Ovary (tissue), 7 donors: ENCODE measurements at regions not wholly inside any gene's neighbourhood (a gene's known extent, or its start where the extent isn't known, plus 50 kb on each side); places are given as distances from the start of the nearest gene placed in this dataset.

Source experiments
- DNase-seq, 5 donors: peaks; one replicate each; pipeline ENCODE4 v3.0.0-alpha.2; 2019 to 2020
- H3K27ac ChIP-seq, 2 donors: fragments of 200-600 bp; one replicate each; pipeline versions ENCODE4 v1.5.1 to v1.8.0; 2019 to 2022
- H3K27me3 ChIP-seq: fragments of 200-600 bp; one replicate; pipeline ENCODE4 v1.8.0; 2022
- H3K36me3 ChIP-seq: fragments of 200-600 bp; sonication (generic); one replicate; pipeline ENCODE4 v1.5.1; 2019
- H3K4me1 ChIP-seq: one replicate; pipeline ENCODE4 v1.8.1; 2013; ENCODE audit warnings: mild to moderate bottlenecking, moderate library complexity; ENCODE audit not compliant: insufficient read depth
- H3K4me3 ChIP-seq: fragments of 200-600 bp; sonication (generic); one replicate; pipeline ENCODE4 v1.5.1; 2017
- H3K9me3 ChIP-seq, 2 donors: fragments of 200-600 bp in 1 of 2; sonication (generic) in 1 of 2; one replicate each; pipeline versions ENCODE4 v1.5.1 to v1.8.1; 2013 to 2019; ENCODE audit warnings: mild to moderate bottlenecking in 1 of 2, moderate library complexity in 1 of 2
- EP300 ChIP-seq: sonication (generic); formaldehyde crosslinking; IDR thresholded peaks from one replicate; pipeline ENCODE4 v1.6.1; 2017; ENCODE audit warnings: antibody characterized with exemption
- POLR2A ChIP-seq: fragments of 450-650 bp; IDR thresholded peaks from one replicate; pipeline ENCODE4 v1.6.1; 2017; ENCODE audit warnings: antibody characterized with exemption, mild to moderate bottlenecking, moderate library complexity
- WGBS, 3 donors: extraction: QIAGEN DNeasy Blood & Tissue Kit in 1 of 3; methylation state at CpG; one replicate each; pipeline versions ENCODE4 v1.1.5 to v1.1.7; 2013 to 2017; 5-methylcytosine and 5-hydroxymethylcytosine counted together
- intact Hi-C, 4 donors: fragments of 100-400 bp; cut with DNase I; formaldehyde crosslinking; loops; one replicate each; pipeline versions ENCODE4 v1.11.0 to v1.15.1; 2022 to 2023
- TF ChIP-seq, protein P1 (sequence below), 3 donors: fragments of 450-650 bp in 2 of 3; fragments of 200-600 bp in 1 of 3; IDR thresholded peaks; one replicate each; pipeline versions ENCODE4 v1.5.1 to v1.8.0; 2016 to 2022; ENCODE audit warnings: antibody characterized with exemption in 3 of 3, mild to moderate bottlenecking in 1 of 3
- donor health status: DM: no; HTN: no; CAD: no; lungs with moderate emphysema.
- donor health status: DM: no; HTN: no; CAD: no.
- donor health status: Bipolar disorder and iron deficiency.
- donor health status: DM: no; HTN: no; CAD: no.
- donor health status: DM: yes; HTN: yes; CAD: no.

DNA sequence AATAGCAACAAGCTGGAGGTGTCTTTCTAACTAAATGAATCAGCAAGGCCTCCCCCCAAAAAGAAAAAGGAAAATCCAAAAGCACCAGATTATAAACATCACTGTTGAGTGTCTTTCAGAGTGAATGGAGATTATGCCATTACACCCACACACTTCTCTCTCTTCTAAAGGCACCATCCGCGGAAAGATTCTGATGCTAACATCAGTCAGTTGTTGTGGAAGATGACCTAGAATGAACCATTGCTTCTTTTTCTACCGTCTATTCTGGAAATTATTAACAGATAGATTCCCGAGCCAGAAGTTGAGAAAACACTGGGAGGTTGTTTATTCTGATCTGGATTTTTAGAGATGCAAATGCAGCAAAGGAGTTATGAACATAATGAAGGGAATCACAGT, 60.9 kb upstream of the FAM20A start:
- Histone ChIP-seq H3K36me3 (no peaks in the 10 kb centered on the region), H3K27me3 (no peaks in the 10 kb centered on the region), H3K4me1 (no peaks in the 10 kb centered on the region), H3K27ac (no peak overlapping the region), H3K4me3 (no peak overlapping the region), H3K9me3 (no peaks in the 10 kb centered on the region)
- WGBS, 3 donors = 41 to 54% (median 49%) methylated on average over 4 of the region's 4 CpGs
- DNase-seq = no peak
- TF ChIP-seq POLR2A (no peak), EP300 (no peak)
- TF ChIP-seq, protein P1, sequence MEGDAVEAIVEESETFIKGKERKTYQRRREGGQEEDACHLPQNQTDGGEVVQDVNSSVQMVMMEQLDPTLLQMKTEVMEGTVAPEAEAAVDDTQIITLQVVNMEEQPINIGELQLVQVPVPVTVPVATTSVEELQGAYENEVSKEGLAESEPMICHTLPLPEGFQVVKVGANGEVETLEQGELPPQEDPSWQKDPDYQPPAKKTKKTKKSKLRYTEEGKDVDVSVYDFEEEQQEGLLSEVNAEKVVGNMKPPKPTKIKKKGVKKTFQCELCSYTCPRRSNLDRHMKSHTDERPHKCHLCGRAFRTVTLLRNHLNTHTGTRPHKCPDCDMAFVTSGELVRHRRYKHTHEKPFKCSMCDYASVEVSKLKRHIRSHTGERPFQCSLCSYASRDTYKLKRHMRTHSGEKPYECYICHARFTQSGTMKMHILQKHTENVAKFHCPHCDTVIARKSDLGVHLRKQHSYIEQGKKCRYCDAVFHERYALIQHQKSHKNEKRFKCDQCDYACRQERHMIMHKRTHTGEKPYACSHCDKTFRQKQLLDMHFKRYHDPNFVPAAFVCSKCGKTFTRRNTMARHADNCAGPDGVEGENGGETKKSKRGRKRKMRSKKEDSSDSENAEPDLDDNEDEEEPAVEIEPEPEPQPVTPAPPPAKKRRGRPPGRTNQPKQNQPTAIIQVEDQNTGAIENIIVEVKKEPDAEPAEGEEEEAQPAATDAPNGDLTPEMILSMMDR (IDR thresholded peaks at IDR 0.05) = no peak
- intact Hi-C loops = no loop called here

DNA sequence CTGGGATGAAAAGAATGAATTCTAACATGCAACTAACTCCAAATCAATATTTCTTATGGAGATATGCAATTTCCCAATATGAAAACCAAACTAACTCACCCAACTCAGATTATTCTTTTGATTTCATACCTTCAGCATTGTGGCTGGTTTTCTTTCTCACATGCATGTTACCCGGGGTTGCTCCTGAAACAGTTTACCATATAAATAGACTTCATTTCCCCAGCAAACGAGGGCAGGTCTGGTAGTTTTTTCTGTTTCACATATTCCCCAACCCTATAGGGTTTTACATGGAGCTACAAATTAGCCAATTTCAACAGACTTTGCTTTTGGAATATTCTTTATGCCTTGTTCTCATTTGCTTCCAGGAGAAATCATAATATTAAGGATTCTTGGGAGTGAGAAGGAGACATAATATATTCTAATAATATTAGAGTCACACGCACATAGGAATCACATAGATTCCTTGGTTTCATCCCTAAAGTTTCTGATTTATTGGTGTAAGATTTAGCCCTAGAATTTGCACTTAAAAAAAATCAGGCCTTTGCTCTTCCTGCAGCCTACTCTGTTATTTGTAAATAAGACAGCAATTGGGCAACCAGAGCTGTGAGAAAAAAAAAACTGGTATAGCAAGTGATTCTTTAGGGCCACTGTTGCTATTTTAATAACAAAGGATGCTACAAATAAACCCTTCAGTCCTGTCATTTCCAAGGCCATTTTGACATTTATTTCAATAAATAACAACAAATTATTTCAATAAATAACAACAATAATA, 60.3 kb upstream of the FAM20A start:
- TF ChIP-seq, protein P1 (IDR thresholded peaks at IDR 0.05) = no peak
- TF ChIP-seq POLR2A (no peak), EP300 (no peak)
- Histone ChIP-seq H3K27me3 (no peaks in the 10 kb centered on the region), H3K4me3 (no peak overlapping the region), H3K4me1 (peaks cover 2% of the 10 kb centered on the region), H3K9me3 (no peaks in the 10 kb centered on the region), H3K27ac (no peak overlapping the region), H3K36me3 (no peaks in the 10 kb centered on the region)
- intact Hi-C loops = no loop called here
- DNase-seq = no peak
- 88 to 93% (median 90%) methylated on average over 3 of the region's 3 CpGs for WGBS, 3 donors

DNA sequence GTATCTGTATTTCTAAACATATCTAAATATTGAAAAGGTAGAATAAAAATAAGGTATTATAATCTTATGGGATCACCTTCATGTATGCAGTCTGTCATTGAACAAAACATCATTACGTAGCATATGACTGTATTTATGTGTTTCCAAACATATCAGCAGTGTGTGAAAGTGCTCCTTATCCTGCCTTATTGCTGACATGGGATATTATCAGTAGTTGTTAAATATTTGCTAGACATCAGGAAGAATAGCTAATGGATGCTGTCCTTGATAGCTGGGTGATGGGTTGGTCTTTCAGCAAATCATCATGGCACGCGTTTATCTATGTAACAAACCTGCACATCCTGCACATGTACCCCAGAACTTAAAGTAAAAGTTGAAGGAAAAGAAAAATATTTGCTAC, 59.1 kb upstream of the FAM20A start:
- WGBS, 3 donors = 80 to 96% (median 94%) methylated on average over 3 of the region's 3 CpGs

DNA sequence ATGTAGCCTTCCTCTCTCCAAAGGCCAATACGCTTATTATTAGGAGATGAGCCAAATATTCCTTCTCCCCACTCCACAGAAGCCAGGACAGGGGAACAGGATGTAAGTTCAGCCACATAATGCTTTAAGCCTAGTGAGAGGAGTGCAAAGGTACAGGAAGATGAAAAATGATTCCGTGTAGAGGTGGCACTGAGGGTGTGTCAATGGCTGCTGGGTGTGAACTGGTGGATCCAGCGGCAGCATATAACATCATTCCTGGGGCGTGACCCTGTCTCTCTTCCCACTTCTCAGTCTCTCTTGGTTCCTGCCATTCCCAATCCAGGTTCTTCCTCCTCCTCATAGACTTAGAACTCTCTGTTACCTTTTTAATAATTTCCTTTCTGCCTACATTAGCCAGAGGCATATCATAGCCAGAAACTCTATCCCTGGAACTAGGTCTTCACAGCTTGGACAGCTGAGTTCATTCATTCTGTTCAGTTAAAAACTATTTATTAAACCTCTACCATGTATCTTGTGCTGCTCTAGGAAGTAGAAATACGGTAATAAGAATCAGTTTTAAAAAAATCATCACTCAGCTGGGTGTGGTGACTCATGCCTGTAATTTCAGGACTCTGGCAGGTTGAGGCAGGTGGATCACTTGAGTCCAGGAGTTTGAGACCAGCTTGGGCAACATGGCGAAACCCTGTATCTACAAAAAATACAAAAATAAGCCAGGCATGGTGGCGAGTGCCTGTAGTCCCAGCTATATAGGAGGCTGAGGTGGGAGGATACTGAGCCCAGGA, 58.0 kb upstream of the FAM20A start:
- Histone ChIP-seq H3K27ac (no peak overlapping the region), H3K27me3 (no peaks in the 10 kb centered on the region)
- 82 to 92% (median 85%) methylated on average over 7 of the region's 7 CpGs for WGBS, 3 donors

More for the DNA sequence above, 59.1 kb upstream of the FAM20A start:
- Histone ChIP-seq H3K27me3 (no peaks in the 10 kb centered on the region), H3K4me1 (peaks cover 2% of the 10 kb centered on the region), H3K36me3 (no peaks in the 10 kb centered on the region), H3K9me3 (no peaks in the 10 kb centered on the region), H3K4me3 (no peak overlapping the region), H3K27ac (no peak overlapping the region)
- DNase-seq = no peak
- TF ChIP-seq, protein P1 (IDR thresholded peaks at IDR 0.05) = no peak
- no peak for TF ChIP-seq POLR2A
- TF ChIP-seq EP300 = no peak
- intact Hi-C loops = no loop called here

More for the DNA sequence above, 58.0 kb upstream of the FAM20A start:
- TF ChIP-seq POLR2A (no peak), EP300 (no peak)
- TF ChIP-seq, protein P1 (IDR thresholded peaks at IDR 0.05) = no peak
- intact Hi-C loops = no loop called here
- DNase-seq = no peak
- Histone ChIP-seq H3K9me3 (no peaks in the 10 kb centered on the region), H3K4me3 (no peak overlapping the region), H3K4me1 (peaks cover 2% of the 10 kb centered on the region), H3K36me3 (no peaks in the 10 kb centered on the region)
